BE2C (cell line): ENCODE measurements at regions not wholly inside any gene's neighbourhood (a gene's known extent, or its start where the extent isn't known, plus 50 kb on each side); places are given as distances from the start of the nearest gene placed in this dataset.

Experiments used
- DNase-seq: peaks from one replicate; pipeline ENCODE4 v3.0.0-alpha.2; 2020
- H3K27me3 ChIP-seq: fragments of 250-450 bp; sonication (Bioruptor Pico); 2 replicates; pipeline ENCODE4 v1.5.1; 2020; ENCODE audit warnings: mild to moderate bottlenecking
- H3K36me3 ChIP-seq: fragments of 250-450 bp; sonication (Bioruptor Pico); 2 replicates; pipeline ENCODE4 v1.5.1; 2020; ENCODE audit warnings: mild to moderate bottlenecking
- H3K4me1 ChIP-seq: fragments of 250-450 bp; sonication (Bioruptor Pico); 2 replicates; pipeline ENCODE4 v1.5.1; 2020
- H3K4me3 ChIP-seq: 2 replicates; pipeline ENCODE4 v1.5.1; 2011; ENCODE audit warnings: low read depth, low read length
- H3K9me3 ChIP-seq: fragments of 250-450 bp; sonication (Bioruptor Pico); 2 replicates; pipeline ENCODE4 v1.5.1; 2020
- CTCF ChIP-seq: IDR thresholded peaks from 2 replicates; pipeline ENCODE4 v1.5.1; 2012; ENCODE audit warnings: mild to moderate bottlenecking, low read depth, low read length

GRCh38 chr2:217152831-217153230 lies 293.0 kb upstream of the TNP1 start:
- Histone ChIP-seq H3K9me3 (no peaks in the 10 kb centered on the region), H3K4me3 (no peak overlapping the region), H3K36me3 (no peaks in the 10 kb centered on the region), H3K4me1 (peaks cover 3% of the 10 kb centered on the region), H3K27me3 (no peaks in the 10 kb centered on the region)
- TF ChIP-seq CTCF: no peak
- DNase-seq: no peak

GRCh38 chr2:217151509-217152206 lies 291.8 kb upstream of the TNP1 start:
- H3K4me1 ChIP-seq: peaks cover 3% of the 10 kb centered on the region
- H3K27me3 ChIP-seq: no peaks in the 10 kb centered on the region
- H3K36me3 ChIP-seq: no peaks in the 10 kb centered on the region
- no peak for DNase-seq
- H3K4me3 ChIP-seq: no peak overlapping the region
- H3K9me3 ChIP-seq: no peaks in the 10 kb centered on the region
- no peak for TF ChIP-seq CTCF

GRCh38 chr2:217150236-217150635 lies 290.4 kb upstream of the TNP1 start:
- Histone ChIP-seq H3K4me3 (no peak overlapping the region), H3K36me3 (no peaks in the 10 kb centered on the region), H3K9me3 (no peaks in the 10 kb centered on the region), H3K4me1 (peaks cover 3% of the 10 kb centered on the region), H3K27me3 (no peaks in the 10 kb centered on the region)
- no peak for TF ChIP-seq CTCF
- DNase-seq: no peak

- DNase-seq: no peak
- no peaks in the 10 kb centered on the region for H3K36me3 ChIP-seq
These were observed 289.3 kb upstream of the TNP1 start for GRCh38 chr2:217149087-217149660.

GRCh38 chr2:217147818-217148217 lies 288.0 kb upstream of the TNP1 start:
- Histone ChIP-seq H3K4me3 (no peak overlapping the region), H3K4me1 (peaks cover 3% of the 10 kb centered on the region), H3K27me3 (no peaks in the 10 kb centered on the region), H3K36me3 (no peaks in the 10 kb centered on the region), H3K9me3 (no peaks in the 10 kb centered on the region)
- DNase-seq: no peak
- TF ChIP-seq CTCF: no peak

More at GRCh38 chr2:217149087-217149660, 289.3 kb upstream of the TNP1 start:
- Histone ChIP-seq H3K4me3 (no peak overlapping the region), H3K27me3 (no peaks in the 10 kb centered on the region), H3K4me1 (peaks cover 3% of the 10 kb centered on the region), H3K9me3 (no peaks in the 10 kb centered on the region)
- TF ChIP-seq CTCF: no peak

- H3K36me3 ChIP-seq: no peaks in the 10 kb centered on the region
- H3K4me1 ChIP-seq: peaks cover 3% of the 10 kb centered on the region
- TF ChIP-seq CTCF: no peak
- no peak overlapping the region for H3K4me3 ChIP-seq
- H3K9me3 ChIP-seq: 0 out of 2 replicates have a peak, but pooled peaks cover 3% of the 10 kb centered on the region
- H3K27me3 ChIP-seq: no peaks in the 10 kb centered on the region
- no peak for DNase-seq
These were observed 287.1 kb upstream of the TNP1 start for GRCh38 chr2:217146956-217147355.
